ENCODE measurements at regions not wholly inside any gene's neighbourhood (a gene's known extent, or its start where the extent isn't known, plus 50 kb on each side); places are given as distances from the start of the nearest gene placed in this dataset.

GRCh38 chr2:41395692-41396091 is 652.1 kb upstream of the PKDCC start:
- Histone ChIP-seq H3K36me3 (no peaks in the 10 kb centered on the region), H3K27me3 (no peaks in the 10 kb centered on the region), H3K27ac (no peak overlapping the region), H4K20me1 (ENCODE audit: low read depth) (no peaks in the 10 kb centered on the region), H2AFZ (replicated peaks) (no peak overlapping the region), H3K79me2 (ENCODE audit: low read depth) (no peaks in the 10 kb centered on the region), H3K9ac (no peak overlapping the region), H3K4me1 (no peaks in the 10 kb centered on the region), H3K4me2 (no peak overlapping the region), H3F3A (ENCODE audit: low read depth) (no peaks in the 10 kb centered on the region), H3K9me3 (ENCODE audit: low read depth) (no peaks in the 10 kb centered on the region), H3K4me3 (no peak overlapping the region)
- H3K27ac Mint-ChIP-seq = no peak overlapping the region
- H3K36me3 Mint-ChIP-seq = no peaks in the 10 kb centered on the region
- peaks cover 2% of the 10 kb centered on the region for H3K4me1 Mint-ChIP-seq
- no peak for DNase-seq (ENCODE audit: low spot score)
- no peaks in the 10 kb centered on the region for H3K9me3 Mint-ChIP-seq
- H3K4me3 Mint-ChIP-seq = no peak overlapping the region
- no peaks in the 10 kb centered on the region for H3K27me3 Mint-ChIP-seq (ENCODE audit: insufficient read depth, low read depth)
- TF ChIP-seq CTCF (IDR thresholded peaks at IDR 0.05) (no peak), EZH2 (IDR thresholded peaks at IDR 0.05) (no peak), EZH2phosphoT487 (IDR thresholded peaks at IDR 0.05) (no peak)

GRCh38 chr2:41399437-41400087 is 648.3 kb upstream of the PKDCC start:
- H3K27me3 ChIP-seq = no peaks in the 10 kb centered on the region
- no peaks in the 10 kb centered on the region for H3K9me3 ChIP-seq (ENCODE audit: low read depth)
- no peak for DNase-seq (ENCODE audit: low spot score)
- no peak overlapping the region for H3K9ac ChIP-seq
- no peak overlapping the region for H3K4me2 ChIP-seq
- H3K4me3 Mint-ChIP-seq = no peak overlapping the region
- H3K4me1 ChIP-seq = no peaks in the 10 kb centered on the region
- H3K79me2 ChIP-seq (ENCODE audit: low read depth) = no peaks in the 10 kb centered on the region
- no peaks in the 10 kb centered on the region for H4K20me1 ChIP-seq (ENCODE audit: low read depth)
- H3K36me3 Mint-ChIP-seq = no peaks in the 10 kb centered on the region
- no peak overlapping the region for H3K27ac Mint-ChIP-seq
- peaks cover 2% of the 10 kb centered on the region for H3K4me1 Mint-ChIP-seq
- H3K36me3 ChIP-seq = no peaks in the 10 kb centered on the region
- H3K27ac ChIP-seq = no peak overlapping the region
- H3F3A ChIP-seq (ENCODE audit: low read depth) = no peaks in the 10 kb centered on the region
- H2AFZ ChIP-seq (replicated peaks) = peak overlapping the region; percentile 42
- no peaks in the 10 kb centered on the region for H3K27me3 Mint-ChIP-seq (ENCODE audit: insufficient read depth, low read depth)
- no peak for TF ChIP-seq EZH2phosphoT487 (IDR thresholded peaks at IDR 0.05)
- TF ChIP-seq CTCF (IDR thresholded peaks at IDR 0.05) = no peak
- no peak for TF ChIP-seq EZH2 (IDR thresholded peaks at IDR 0.05)
- no peak overlapping the region for H3K4me3 ChIP-seq
- no peaks in the 10 kb centered on the region for H3K9me3 Mint-ChIP-seq

GRCh38 chr2:41400088-41400665 is 647.6 kb upstream of the PKDCC start:
- Histone ChIP-seq H3K9ac (no peak overlapping the region), H3K4me3 (no peak overlapping the region), H3K9me3 (ENCODE audit: low read depth) (no peaks in the 10 kb centered on the region), H2AFZ (replicated peaks) (peak overlapping the region; percentile 42), H4K20me1 (ENCODE audit: low read depth) (no peaks in the 10 kb centered on the region), H3F3A (ENCODE audit: low read depth) (no peaks in the 10 kb centered on the region), H3K79me2 (ENCODE audit: low read depth) (no peaks in the 10 kb centered on the region), H3K4me2 (no peak overlapping the region), H3K27me3 (no peaks in the 10 kb centered on the region), H3K27ac (no peak overlapping the region), H3K4me1 (no peaks in the 10 kb centered on the region), H3K36me3 (no peaks in the 10 kb centered on the region)
- Mint-ChIP-seq H3K4me3 (no peak overlapping the region), H3K4me1 (peaks cover 2% of the 10 kb centered on the region), H3K27ac (no peak overlapping the region), H3K27me3 (ENCODE audit: insufficient read depth, low read depth) (no peaks in the 10 kb centered on the region), H3K36me3 (no peaks in the 10 kb centered on the region), H3K9me3 (no peaks in the 10 kb centered on the region)
- peak; percentile 78 for DNase-seq (ENCODE audit: low spot score)
- no peak for TF ChIP-seq EZH2 (IDR thresholded peaks at IDR 0.05)
- peak; percentile 55 for TF ChIP-seq CTCF (IDR thresholded peaks at IDR 0.05)

All from neural progenitor cell (in vitro differentiated cells).